ENCODE measurements at regions not wholly inside any gene's neighbourhood (a gene's known extent, or its start where the extent isn't known, plus 50 kb on each side); places are given as distances from the start of the nearest gene placed in this dataset.

DNA sequence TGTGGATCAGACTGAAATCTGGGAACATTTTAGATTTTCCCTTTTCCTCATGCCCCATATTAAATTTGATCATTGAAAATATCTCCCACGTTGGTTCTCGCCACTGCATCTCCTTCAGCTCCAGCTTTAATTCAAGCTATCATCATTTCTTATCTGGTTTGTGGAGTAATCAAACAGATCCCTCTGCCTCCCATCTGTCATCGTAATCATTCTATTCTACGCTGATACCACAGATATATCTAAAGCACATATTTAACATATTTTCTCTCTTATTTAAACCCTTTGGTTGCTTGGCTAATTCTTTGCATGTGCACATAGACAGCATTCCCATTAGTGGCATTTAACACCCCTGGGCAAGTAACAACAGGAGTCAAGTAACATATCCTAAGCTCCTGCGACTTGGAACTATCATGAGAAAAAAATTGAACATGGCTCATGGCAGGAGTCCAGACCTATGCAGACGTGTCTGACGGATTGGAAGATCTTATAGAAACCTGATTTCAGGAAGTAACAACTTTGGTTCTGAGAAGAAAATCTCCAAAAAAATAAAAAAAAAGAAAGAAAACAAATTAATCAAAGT lies 158.8 kb upstream of the KYNU start:
- no peak overlapping the region for H3K4me2 ChIP-seq (ENCODE audit: low read length)
- H2BK12ac ChIP-seq (ENCODE audit: low read length): no peak overlapping the region
- no peak overlapping the region for H3K23ac ChIP-seq (ENCODE audit: low read length)
- H3K79me2 ChIP-seq (ENCODE audit: control insufficient read depth, insufficient read depth, low read length, poor library complexity): no peaks in the 10 kb centered on the region
- H3K4me3 ChIP-seq (ENCODE audit: low read depth, low read length): no peak overlapping the region
- peak; percentile 9 to 61 for DNase-seq
- no peaks in the 10 kb centered on the region for H3K9me3 ChIP-seq (ENCODE audit: insufficient read depth, low read depth, low read length)
- H3K18ac ChIP-seq (ENCODE audit: low read length): no peak overlapping the region
- no peak overlapping the region for H3K27ac ChIP-seq (ENCODE audit: low read depth, low read length)
- no peaks in the 10 kb centered on the region for H3K27me3 ChIP-seq (ENCODE audit: insufficient read depth, low read length)
- no peak overlapping the region for H3K9ac ChIP-seq (ENCODE audit: low read length)
- no peak overlapping the region for H3K14ac ChIP-seq (ENCODE audit: low read length)
- no peaks in the 10 kb centered on the region for H3K79me1 ChIP-seq (ENCODE audit: low read length)
- no peak overlapping the region for H2BK120ac ChIP-seq (ENCODE audit: insufficient read depth, low read length, poor library complexity)
- no peaks in the 10 kb centered on the region for H3K4me1 ChIP-seq (ENCODE audit: control insufficient read depth in 1 of 2, insufficient read depth in 2 of 2, low read length in 2 of 2)
- H2BK5ac ChIP-seq (ENCODE audit: low read depth, low read length, poor library complexity): no peak overlapping the region
- no peak overlapping the region for H4K91ac ChIP-seq (ENCODE audit: low read depth, low read length)
- no peak overlapping the region for H4K12ac ChIP-seq (ENCODE audit: low read depth, low read length)
- WGBS (ENCODE audit: extremely low coverage, insufficient coverage, insufficient read length): no CpG with 5 or more reads among the region's 7 CpGs
- H4K8ac ChIP-seq (ENCODE audit: low read depth, low read length): no peak overlapping the region
- H3K36me3 ChIP-seq (ENCODE audit: control insufficient read depth in 1 of 2, insufficient read depth in 2 of 2, low read length in 2 of 2): no peaks in the 10 kb centered on the region
- no peak overlapping the region for H2AK5ac ChIP-seq (ENCODE audit: low read length)
- H3K4ac ChIP-seq (ENCODE audit: low read depth, low read length): no peak overlapping the region
- no peak overlapping the region for H2AFZ ChIP-seq (ENCODE audit: insufficient read depth, low read length, poor library complexity)

DNA sequence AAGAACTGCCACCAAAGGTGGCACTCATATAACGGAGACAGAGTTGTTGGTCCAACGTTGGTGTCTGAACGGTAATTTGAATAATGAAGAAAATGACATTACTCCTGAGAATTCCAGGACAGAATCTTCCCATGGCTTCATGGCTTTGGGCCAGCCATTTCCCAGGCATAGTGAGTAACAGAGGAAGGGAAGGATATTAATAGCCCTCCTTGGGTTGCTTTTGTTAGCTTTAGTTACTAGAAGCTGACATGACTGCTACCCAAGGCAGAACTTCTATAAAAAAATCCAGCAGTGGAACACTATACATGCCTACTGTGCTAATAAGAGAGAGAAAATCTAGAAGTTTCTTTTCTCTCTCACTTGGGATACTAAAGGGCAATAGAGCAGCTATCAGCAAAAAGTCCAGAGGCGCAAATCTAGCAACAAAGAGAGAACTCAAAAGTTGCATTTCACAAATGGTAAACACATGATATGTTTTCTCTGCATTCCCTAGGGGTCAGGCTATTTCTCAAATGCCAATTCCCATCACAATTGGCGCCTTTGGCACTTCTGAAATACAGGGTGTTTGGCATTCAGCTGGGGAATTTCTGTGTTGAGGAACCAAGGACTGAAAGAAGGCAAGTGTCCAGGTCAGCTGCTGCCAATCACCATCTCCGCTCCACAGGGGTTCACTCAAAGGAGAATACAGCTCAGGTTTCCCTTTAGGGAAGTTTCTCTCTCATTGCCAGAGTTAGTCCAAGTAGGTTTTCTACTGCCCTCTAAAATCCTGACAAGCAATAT lies 160.8 kb upstream of the KYNU start:
- Histone ChIP-seq H3K14ac (ENCODE audit: low read length) (no peak overlapping the region), H2AK5ac (ENCODE audit: low read length) (no peak overlapping the region), H4K8ac (ENCODE audit: low read depth, low read length) (no peak overlapping the region), H3K4ac (ENCODE audit: low read depth, low read length) (no peak overlapping the region), H2AFZ (ENCODE audit: insufficient read depth, low read length, poor library complexity) (no peak overlapping the region), H2BK120ac (ENCODE audit: insufficient read depth, low read length, poor library complexity) (no peak overlapping the region), H3K27me3 (ENCODE audit: insufficient read depth, low read length) (no peaks in the 10 kb centered on the region), H3K18ac (ENCODE audit: low read length) (no peak overlapping the region), H3K4me2 (ENCODE audit: low read length) (no peak overlapping the region), H2BK5ac (ENCODE audit: low read depth, low read length, poor library complexity) (no peak overlapping the region), H4K12ac (ENCODE audit: low read depth, low read length) (no peak overlapping the region), H3K36me3 (ENCODE audit: control insufficient read depth in 1 of 2, insufficient read depth in 2 of 2, low read length in 2 of 2) (no peaks in the 10 kb centered on the region), H3K23ac (ENCODE audit: low read length) (no peak overlapping the region), H3K79me1 (ENCODE audit: low read length) (no peaks in the 10 kb centered on the region), H4K91ac (ENCODE audit: low read depth, low read length) (no peak overlapping the region), H2BK12ac (ENCODE audit: low read length) (no peak overlapping the region), H3K9me3 (ENCODE audit: insufficient read depth, low read depth, low read length) (no peaks in the 10 kb centered on the region), H3K4me1 (ENCODE audit: control insufficient read depth in 1 of 2, insufficient read depth in 2 of 2, low read length in 2 of 2) (no peaks in the 10 kb centered on the region), H3K27ac (ENCODE audit: low read depth, low read length) (no peak overlapping the region), H3K4me3 (ENCODE audit: low read depth, low read length) (no peak overlapping the region), H3K9ac (ENCODE audit: low read length) (no peak overlapping the region), H3K79me2 (ENCODE audit: control insufficient read depth, insufficient read depth, low read length, poor library complexity) (no peaks in the 10 kb centered on the region)
- no CpG with 5 or more reads among the region's 6 CpGs for WGBS (ENCODE audit: extremely low coverage, insufficient coverage, insufficient read length)
- no peak for DNase-seq

DNA sequence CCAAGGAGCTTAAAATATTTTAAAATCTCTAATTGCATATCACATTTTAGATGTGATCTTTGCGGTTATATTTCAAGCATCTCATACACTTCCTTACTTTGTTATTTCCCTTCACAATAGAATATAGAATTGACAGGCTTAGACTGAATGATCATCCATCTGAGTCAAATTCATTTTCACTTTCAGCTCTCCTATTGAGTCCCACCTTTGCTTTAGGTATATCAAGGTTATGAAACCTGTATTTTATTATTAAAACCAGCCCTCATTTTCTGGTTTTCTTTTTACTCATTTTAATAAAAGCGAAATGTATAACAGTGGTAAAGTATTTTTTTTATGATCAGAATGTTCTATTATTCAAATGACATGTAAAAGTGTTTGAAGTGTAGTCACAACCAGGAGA lies 162.9 kb upstream of the KYNU start:
- Histone ChIP-seq H3K14ac (ENCODE audit: low read length) (no peak overlapping the region), H4K12ac (ENCODE audit: low read depth, low read length) (no peak overlapping the region), H2AFZ (ENCODE audit: insufficient read depth, low read length, poor library complexity) (no peak overlapping the region), H3K27ac (ENCODE audit: low read depth, low read length) (no peak overlapping the region), H3K4ac (ENCODE audit: low read depth, low read length) (no peak overlapping the region), H4K8ac (ENCODE audit: low read depth, low read length) (no peak overlapping the region), H3K4me1 (ENCODE audit: control insufficient read depth in 1 of 2, insufficient read depth in 2 of 2, low read length in 2 of 2) (no peaks in the 10 kb centered on the region), H3K79me1 (ENCODE audit: low read length) (no peaks in the 10 kb centered on the region), H3K4me3 (ENCODE audit: low read depth, low read length) (no peak overlapping the region), H3K4me2 (ENCODE audit: low read length) (no peak overlapping the region), H2BK12ac (ENCODE audit: low read length) (no peak overlapping the region), H3K9me3 (ENCODE audit: insufficient read depth, low read depth, low read length) (no peaks in the 10 kb centered on the region), H3K27me3 (ENCODE audit: insufficient read depth, low read length) (no peaks in the 10 kb centered on the region), H2BK5ac (ENCODE audit: low read depth, low read length, poor library complexity) (no peak overlapping the region), H4K91ac (ENCODE audit: low read depth, low read length) (no peak overlapping the region), H2BK120ac (ENCODE audit: insufficient read depth, low read length, poor library complexity) (no peak overlapping the region), H3K9ac (ENCODE audit: low read length) (no peak overlapping the region), H3K23ac (ENCODE audit: low read length) (no peak overlapping the region), H3K79me2 (ENCODE audit: control insufficient read depth, insufficient read depth, low read length, poor library complexity) (no peaks in the 10 kb centered on the region), H3K36me3 (ENCODE audit: control insufficient read depth in 1 of 2, insufficient read depth in 2 of 2, low read length in 2 of 2) (no peaks in the 10 kb centered on the region), H2AK5ac (ENCODE audit: low read length) (no peak overlapping the region), H3K18ac (ENCODE audit: low read length) (no peak overlapping the region)
- DNase-seq: no peak
- whole genome bisulfite sequencing (ENCODE audit: extremely low coverage, insufficient coverage, insufficient read length): no CpG with 5 or more reads among the region's 2 CpGs

DNA sequence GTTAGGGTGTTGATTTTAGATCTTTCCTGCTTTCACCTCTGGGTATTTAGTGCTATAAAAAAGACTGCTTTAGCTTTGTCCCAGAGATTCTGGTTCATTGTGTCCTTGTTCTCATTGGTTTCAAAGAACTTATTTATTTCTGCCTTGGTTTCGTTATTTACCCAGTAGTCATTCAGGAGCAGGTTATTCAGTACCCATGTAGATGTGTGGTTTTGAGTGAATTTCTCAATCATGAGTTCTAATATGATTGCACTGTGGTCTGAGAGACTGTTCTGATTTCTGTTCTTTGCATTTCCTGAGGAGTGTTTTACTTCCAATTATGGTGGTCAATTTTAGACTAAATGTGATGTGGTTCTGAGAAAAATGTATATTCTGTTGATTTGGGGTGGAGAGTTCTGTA lies 167.1 kb upstream of the KYNU start:
- Histone ChIP-seq H3K36me3 (ENCODE audit: control insufficient read depth in 1 of 2, insufficient read depth in 2 of 2, low read length in 2 of 2) (no peaks in the 10 kb centered on the region), H3K79me1 (ENCODE audit: low read length) (no peaks in the 10 kb centered on the region), H3K27me3 (ENCODE audit: insufficient read depth, low read length) (no peaks in the 10 kb centered on the region), H4K8ac (ENCODE audit: low read depth, low read length) (no peak overlapping the region), H3K4me2 (ENCODE audit: low read length) (no peak overlapping the region), H4K91ac (ENCODE audit: low read depth, low read length) (no peak overlapping the region), H3K4me1 (ENCODE audit: control insufficient read depth in 1 of 2, insufficient read depth in 2 of 2, low read length in 2 of 2) (no peaks in the 10 kb centered on the region), H2AFZ (ENCODE audit: insufficient read depth, low read length, poor library complexity) (no peak overlapping the region), H3K79me2 (ENCODE audit: control insufficient read depth, insufficient read depth, low read length, poor library complexity) (no peaks in the 10 kb centered on the region), H3K23ac (ENCODE audit: low read length) (no peak overlapping the region), H3K9ac (ENCODE audit: low read length) (no peak overlapping the region), H2BK120ac (ENCODE audit: insufficient read depth, low read length, poor library complexity) (no peak overlapping the region), H4K12ac (ENCODE audit: low read depth, low read length) (no peak overlapping the region), H3K9me3 (ENCODE audit: insufficient read depth, low read depth, low read length) (no peaks in the 10 kb centered on the region), H2AK5ac (ENCODE audit: low read length) (no peak overlapping the region), H3K4me3 (ENCODE audit: low read depth, low read length) (no peak overlapping the region), H2BK5ac (ENCODE audit: low read depth, low read length, poor library complexity) (no peak overlapping the region), H2BK12ac (ENCODE audit: low read length) (no peak overlapping the region), H3K14ac (ENCODE audit: low read length) (no peak overlapping the region), H3K27ac (ENCODE audit: low read depth, low read length) (no peak overlapping the region), H3K18ac (ENCODE audit: low read length) (no peak overlapping the region), H3K4ac (ENCODE audit: low read depth, low read length) (no peak overlapping the region)
- WGBS (ENCODE audit: extremely low coverage, insufficient coverage, insufficient read length): no CpG with 5 or more reads among the region's 1 CpG
- DNase-seq: no peak

Measured in trophoblast cell (in vitro differentiated cells and primary cell).